Breast epithelium (tissue), 4 donors: ENCODE measurements at regions not wholly inside any gene's neighbourhood (a gene's known extent, or its start where the extent isn't known, plus 50 kb on each side); places are given as distances from the start of the nearest gene placed in this dataset.

Experiments
- DNase-seq, 2 donors: peaks; one replicate each; pipeline ENCODE4 v3.0.0-alpha.2; 2019; ENCODE audit warnings: low spot score in 2 of 2
- H3K27ac ChIP-seq, 2 donors: fragments of 200-600 bp; sonication (generic) in 1 of 2; one replicate each; pipeline ENCODE4 v1.5.1; 2016 to 2019; ENCODE audit warnings: mild to moderate bottlenecking in 1 of 2
- H3K27me3 ChIP-seq, 2 donors: fragments of 200-600 bp; sonication (generic) in 1 of 2; one replicate each; pipeline versions ENCODE4 v1.5.1 to v1.6.0; 2017 to 2019; ENCODE audit warnings: control low read depth in 1 of 2, mild to moderate bottlenecking in 1 of 2
- H3K36me3 ChIP-seq: fragments of 200-600 bp; one replicate; pipeline ENCODE4 v1.5.1; 2019
- H3K4me1 ChIP-seq, 2 donors: fragments of 200-600 bp; sonication (generic); one replicate each; pipeline ENCODE4 v1.5.1; 2016 to 2019; ENCODE audit warnings: control low read depth in 1 of 2
- H3K4me3 ChIP-seq, 3 donors: fragments of 200-600 bp; sonication (generic); 1 replicate in 2 of 3; 2 replicates in 1 of 3; pipeline ENCODE4 v1.5.1; 2016 to 2019; ENCODE audit warnings: mild to moderate bottlenecking in 3 of 3, moderate library complexity in 2 of 3
- H3K9me3 ChIP-seq, 2 donors: fragments of 200-600 bp; sonication (generic) in 1 of 2; one replicate each; pipeline ENCODE4 v1.5.1; 2016 to 2019; ENCODE audit warnings: control low read depth in 1 of 2
- POLR2A ChIP-seq: fragments of 450-650 bp; IDR thresholded peaks from one replicate; pipeline ENCODE4 v1.6.1; 2016; ENCODE audit warnings: antibody characterized with exemption, mild to moderate bottlenecking, moderate library complexity
- POLR2AphosphoS5 ChIP-seq, 3 donors: sonication (generic); formaldehyde crosslinking; IDR thresholded peaks; one replicate each; pipeline ENCODE4 v1.6.1; 2017; ENCODE audit warnings: antibody characterized with exemption in 3 of 3
- intact Hi-C: fragments of 100-400 bp; cut with DNase I; formaldehyde crosslinking; loops from one replicate; pipeline ENCODE4 v1.15.1; 2023; ENCODE audit warnings: low total_unique reads
- TF ChIP-seq, protein P1 (sequence below), 3 donors: fragments of 450-650 bp; IDR thresholded peaks; one replicate each; pipeline ENCODE4 v1.5.1; 2016 to 2017; ENCODE audit warnings: antibody characterized with exemption in 3 of 3, mild to moderate bottlenecking in 3 of 3, moderate library complexity in 3 of 3

DNA sequence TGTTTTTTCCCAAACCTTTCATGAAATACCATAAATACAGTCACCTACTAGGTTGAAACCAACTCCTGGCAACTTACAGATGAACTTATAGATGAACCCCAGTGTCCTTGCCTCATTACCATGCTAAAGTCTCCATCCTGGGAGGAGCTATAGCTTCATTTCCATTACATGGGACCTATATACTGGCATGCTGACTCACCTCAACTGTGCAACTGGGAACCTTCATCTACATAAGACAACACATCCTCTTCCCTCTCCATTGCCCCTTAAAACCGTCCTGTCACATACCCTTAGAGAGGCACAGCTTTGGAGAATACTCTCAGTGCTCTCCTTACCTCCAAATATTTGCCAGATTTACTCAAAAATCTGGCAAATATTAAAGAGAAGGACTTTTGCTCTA is 638.3 kb downstream of the HTR1A start:
- no peak for DNase-seq
- H3K4me1 ChIP-seq: no peaks in the 10 kb centered on the region
- H3K9me3 ChIP-seq: no peaks in the 10 kb centered on the region
- H3K4me3 ChIP-seq: no peak overlapping the region
- H3K36me3 ChIP-seq: no peaks in the 10 kb centered on the region
- H3K27ac ChIP-seq: no peak overlapping the region
- H3K27me3 ChIP-seq: no peaks in the 10 kb centered on the region
- intact Hi-C loops: no loop called here
- TF ChIP-seq POLR2A: no peak
- no peak for TF ChIP-seq POLR2AphosphoS5 (IDR thresholded peaks at IDR 0.05)

DNA sequence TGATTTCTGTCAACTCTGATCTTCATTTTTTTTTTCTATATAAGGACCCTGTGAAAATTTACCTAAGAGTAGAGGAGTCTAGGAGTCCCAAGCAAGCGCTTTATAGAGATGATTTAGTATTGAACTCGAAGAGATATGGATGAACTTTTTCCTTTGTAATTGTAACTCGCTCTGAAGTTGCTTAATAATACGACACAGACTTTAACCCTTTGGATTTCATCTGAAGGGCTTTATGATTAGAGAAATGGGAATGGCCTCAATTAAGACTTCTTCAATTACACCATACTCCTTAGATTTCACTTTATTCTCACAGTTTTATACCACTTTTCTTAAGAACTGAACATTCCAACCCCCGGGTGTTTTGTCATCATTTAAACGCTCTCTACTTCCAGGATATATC is 647.7 kb downstream of the HTR1A start:
- H3K27ac ChIP-seq: no peak overlapping the region
- H3K36me3 ChIP-seq: no peaks in the 10 kb centered on the region
- DNase-seq: no peak
- H3K4me3 ChIP-seq: no peak overlapping the region
- H3K9me3 ChIP-seq: no peaks in the 10 kb centered on the region
- no peaks in the 10 kb centered on the region for H3K27me3 ChIP-seq
- H3K4me1 ChIP-seq: no peaks in the 10 kb centered on the region
- intact Hi-C loops: no loop called here
- TF ChIP-seq POLR2AphosphoS5 (IDR thresholded peaks at IDR 0.05): no peak
- TF ChIP-seq, protein P1, sequence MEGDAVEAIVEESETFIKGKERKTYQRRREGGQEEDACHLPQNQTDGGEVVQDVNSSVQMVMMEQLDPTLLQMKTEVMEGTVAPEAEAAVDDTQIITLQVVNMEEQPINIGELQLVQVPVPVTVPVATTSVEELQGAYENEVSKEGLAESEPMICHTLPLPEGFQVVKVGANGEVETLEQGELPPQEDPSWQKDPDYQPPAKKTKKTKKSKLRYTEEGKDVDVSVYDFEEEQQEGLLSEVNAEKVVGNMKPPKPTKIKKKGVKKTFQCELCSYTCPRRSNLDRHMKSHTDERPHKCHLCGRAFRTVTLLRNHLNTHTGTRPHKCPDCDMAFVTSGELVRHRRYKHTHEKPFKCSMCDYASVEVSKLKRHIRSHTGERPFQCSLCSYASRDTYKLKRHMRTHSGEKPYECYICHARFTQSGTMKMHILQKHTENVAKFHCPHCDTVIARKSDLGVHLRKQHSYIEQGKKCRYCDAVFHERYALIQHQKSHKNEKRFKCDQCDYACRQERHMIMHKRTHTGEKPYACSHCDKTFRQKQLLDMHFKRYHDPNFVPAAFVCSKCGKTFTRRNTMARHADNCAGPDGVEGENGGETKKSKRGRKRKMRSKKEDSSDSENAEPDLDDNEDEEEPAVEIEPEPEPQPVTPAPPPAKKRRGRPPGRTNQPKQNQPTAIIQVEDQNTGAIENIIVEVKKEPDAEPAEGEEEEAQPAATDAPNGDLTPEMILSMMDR (IDR thresholded peaks at IDR 0.05): no peak
- TF ChIP-seq POLR2A: no peak

- Histone ChIP-seq H3K4me3 (no peak overlapping the region), H3K27ac (no peak overlapping the region), H3K27me3 (no peaks in the 10 kb centered on the region), H3K4me1 (no peaks in the 10 kb centered on the region), H3K36me3 (no peaks in the 10 kb centered on the region), H3K9me3 (no peaks in the 10 kb centered on the region)
- intact Hi-C loops: no loop called here
- no peak for DNase-seq
- TF ChIP-seq, protein P1 (IDR thresholded peaks at IDR 0.05): no peak
- TF ChIP-seq POLR2A (no peak), POLR2AphosphoS5 (IDR thresholded peaks at IDR 0.05) (no peak)
These were observed 651.6 kb downstream of the HTR1A start for GRCh38 chr5:63310644-63311043.

- Histone ChIP-seq H3K27me3 (no peaks in the 10 kb centered on the region), H3K4me3 (no peak overlapping the region), H3K9me3 (no peaks in the 10 kb centered on the region), H3K4me1 (no peaks in the 10 kb centered on the region), H3K36me3 (no peaks in the 10 kb centered on the region), H3K27ac (no peak overlapping the region)
- DNase-seq: no peak
- TF ChIP-seq POLR2AphosphoS5 (IDR thresholded peaks at IDR 0.05): no peak
- TF ChIP-seq, protein P1 (IDR thresholded peaks at IDR 0.05): no peak
- no peak for TF ChIP-seq POLR2A
- intact Hi-C loops: no loop called here
These were observed 655.3 kb downstream of the HTR1A start for GRCh38 chr5:63306909-63307308.

DNA sequence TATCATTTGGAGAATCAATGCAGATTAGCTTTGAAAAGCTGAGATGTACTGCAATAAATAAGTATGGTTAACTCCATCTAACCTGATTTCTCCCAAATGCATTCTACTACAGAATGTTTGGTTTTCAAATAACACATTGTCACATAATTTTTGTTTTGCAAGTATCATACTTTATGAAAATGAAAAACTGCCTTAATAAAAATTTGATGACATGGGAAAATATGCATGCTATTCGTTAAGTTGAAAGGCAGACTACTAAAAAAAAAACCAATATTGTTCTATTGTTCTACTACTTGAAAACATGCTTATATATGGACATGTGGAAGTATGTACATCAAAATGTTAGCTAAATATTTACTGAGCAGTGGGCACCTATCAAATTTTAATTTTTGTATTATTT is 668.9 kb downstream of the HTR1A start:
- no peak for DNase-seq

More for the DNA sequence above, 668.9 kb downstream of the HTR1A start:
- intact Hi-C loops: no loop called here
- TF ChIP-seq POLR2A (no peak), POLR2AphosphoS5 (IDR thresholded peaks at IDR 0.05) (no peak)
- TF ChIP-seq, protein P1 (IDR thresholded peaks at IDR 0.05): no peak
- Histone ChIP-seq H3K36me3 (no peaks in the 10 kb centered on the region), H3K4me1 (no peaks in the 10 kb centered on the region), H3K27me3 (no peaks in the 10 kb centered on the region), H3K4me3 (no peak overlapping the region), H3K9me3 (no peaks in the 10 kb centered on the region), H3K27ac (no peak overlapping the region)
